Fibroblast of skin of left biceps (primary cell): ENCODE measurements at regions not wholly inside any gene's neighbourhood (a gene's known extent, or its start where the extent isn't known, plus 50 kb on each side); places are given as distances from the start of the nearest gene placed in this dataset.
A peak's percentile ranks its signal among the peaks of the same experiment; 100 is the strongest.

Experiments
- DNase-seq, 2 experiments: peaks; one replicate each; pipeline ENCODE4 v3.0.0-alpha.2; 2013; ENCODE audit warnings: low read depth in 2 of 2

- DNase-seq = no peak
These were observed 415.9 kb downstream of the IRS2 start for GRCh38 chr13:109370496-109370895.

GRCh38 chr13:109369353-109370052 lies 416.9 kb downstream of the IRS2 start:
- no peak for DNase-seq

GRCh38 chr13:109368230-109368629 lies 418.2 kb downstream of the IRS2 start:
- no peak for DNase-seq

GRCh38 chr13:109366525-109366924 lies 419.9 kb downstream of the IRS2 start:
- no peak for DNase-seq

GRCh38 chr13:109363431-109363830 lies 423.0 kb downstream of the IRS2 start:
- DNase-seq = no peak

GRCh38 chr13:109362616-109363015 lies 423.8 kb downstream of the IRS2 start:
- no peak for DNase-seq

- DNase-seq = no peak
These were observed 424.7 kb downstream of the IRS2 start for GRCh38 chr13:109361562-109362289.

- no peak for DNase-seq
These were observed 428.5 kb downstream of the IRS2 start for GRCh38 chr13:109357751-109358471.

GRCh38 chr13:109355875-109356434 lies 430.4 kb downstream of the IRS2 start:
- DNase-seq = no peak

GRCh38 chr13:109355166-109355565 lies 431.2 kb downstream of the IRS2 start:
- no peak for DNase-seq

GRCh38 chr13:109351236-109351635 lies 435.1 kb downstream of the IRS2 start:
- no peak for DNase-seq

GRCh38 chr13:109348519-109349258 lies 437.7 kb downstream of the IRS2 start:
- peak; percentile 47 to 48 for DNase-seq

- DNase-seq = no peak
These were observed 440.3 kb downstream of the IRS2 start for GRCh38 chr13:109346060-109346459.

- no peak for DNase-seq
These were observed 440.9 kb downstream of the IRS2 start for GRCh38 chr13:109345433-109345941.

- DNase-seq = no peak
These were observed 441.7 kb downstream of the IRS2 start for GRCh38 chr13:109344552-109345157.

- DNase-seq = peak; percentile 57 to 64
These were observed 449.7 kb downstream of the IRS2 start for GRCh38 chr13:109336730-109337129.

- DNase-seq = no peak
These were observed 452.3 kb downstream of the IRS2 start for GRCh38 chr13:109333893-109334651.

- no peak for DNase-seq
These were observed 453.6 kb downstream of the IRS2 start for GRCh38 chr13:109332506-109333499.

- peak in 1 of 2 experiments; percentile 35 for DNase-seq
These were observed 454.5 kb downstream of the IRS2 start for GRCh38 chr13:109331898-109332297.
